Tibial artery (tissue), 4 donors: ENCODE measurements at regions not wholly inside any gene's neighbourhood (a gene's known extent, or its start where the extent isn't known, plus 50 kb on each side); places are given as distances from the start of the nearest gene placed in this dataset.

Experiments used
- DNase-seq, 2 donors: peaks; one replicate each; pipeline ENCODE4 v3.0.0-alpha.2; 2019
- H3K27ac ChIP-seq, 2 donors: fragments of 200-600 bp; sonication (generic) in 1 of 2; 1 replicate in 1 of 2; 2 replicates in 1 of 2; pipeline ENCODE4 v1.5.1; 2018 to 2019; ENCODE audit warnings: mild to moderate bottlenecking in 1 of 2
- H3K27me3 ChIP-seq, 2 donors: fragments of 200-600 bp; sonication (generic) in 1 of 2; one replicate each; pipeline versions ENCODE4 v1.5.1 to v1.6.0; 2016 to 2019
- H3K36me3 ChIP-seq, 3 donors: fragments of 200-600 bp; sonication (generic) in 2 of 3; one replicate each; pipeline ENCODE4 v1.5.1; 2016 to 2019; ENCODE audit warnings: mild to moderate bottlenecking in 2 of 3
- H3K4me1 ChIP-seq, 4 donors: fragments of 200-600 bp; sonication (generic) in 2 of 4; 1 replicate in 3 of 4; 2 replicates in 1 of 4; pipeline ENCODE4 v1.5.1; 2016 to 2019
- H3K4me3 ChIP-seq, 2 donors: fragments of 200-600 bp; sonication (generic) in 1 of 2; 1 replicate in 1 of 2; 2 replicates in 1 of 2; pipeline ENCODE4 v1.5.1; 2018 to 2019; ENCODE audit warnings: mild to moderate bottlenecking in 2 of 2
- H3K9me3 ChIP-seq, 3 donors: fragments of 200-600 bp; sonication (generic) in 1 of 3; one replicate each; pipeline ENCODE4 v1.5.1; 2016 to 2019
- intact Hi-C: fragments of 100-400 bp; cut with DNase I; formaldehyde crosslinking; loops from one replicate; pipeline ENCODE4 v1.15.0; 2023; ENCODE audit warnings: low total_unique reads
- TF ChIP-seq, protein P1 (sequence below), 2 experiments: fragments of 200-600 bp in 1 of 2; fragments of 450-650 bp in 1 of 2; IDR thresholded peaks; one replicate each; pipeline ENCODE4 v1.5.1; 2017 to 2019; ENCODE audit warnings: antibody characterized with exemption in 2 of 2, mild to moderate bottlenecking in 1 of 2, moderate library complexity in 1 of 2

DNA sequence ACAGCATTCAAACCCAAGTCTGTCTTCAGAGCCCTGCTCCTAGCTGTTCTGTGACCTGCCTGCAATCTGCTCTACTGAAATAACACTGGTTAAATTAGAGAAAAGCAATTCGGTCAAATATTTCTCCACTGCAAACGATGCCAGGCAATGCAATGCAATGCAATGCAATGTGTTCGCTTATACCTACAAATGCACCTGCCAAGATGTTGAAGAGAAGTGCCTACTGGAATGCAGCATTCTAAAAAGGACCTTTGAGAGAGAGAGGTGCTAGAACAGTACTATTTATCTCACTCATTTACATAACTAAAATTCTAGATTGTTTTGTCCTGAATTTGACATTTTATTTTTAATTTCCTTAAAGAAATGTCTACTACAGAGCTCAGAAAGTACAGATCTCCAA lies 157.3 kb upstream of the CDK1 start:
- no peak overlapping the region for H3K4me3 ChIP-seq
- TF ChIP-seq, protein P1, sequence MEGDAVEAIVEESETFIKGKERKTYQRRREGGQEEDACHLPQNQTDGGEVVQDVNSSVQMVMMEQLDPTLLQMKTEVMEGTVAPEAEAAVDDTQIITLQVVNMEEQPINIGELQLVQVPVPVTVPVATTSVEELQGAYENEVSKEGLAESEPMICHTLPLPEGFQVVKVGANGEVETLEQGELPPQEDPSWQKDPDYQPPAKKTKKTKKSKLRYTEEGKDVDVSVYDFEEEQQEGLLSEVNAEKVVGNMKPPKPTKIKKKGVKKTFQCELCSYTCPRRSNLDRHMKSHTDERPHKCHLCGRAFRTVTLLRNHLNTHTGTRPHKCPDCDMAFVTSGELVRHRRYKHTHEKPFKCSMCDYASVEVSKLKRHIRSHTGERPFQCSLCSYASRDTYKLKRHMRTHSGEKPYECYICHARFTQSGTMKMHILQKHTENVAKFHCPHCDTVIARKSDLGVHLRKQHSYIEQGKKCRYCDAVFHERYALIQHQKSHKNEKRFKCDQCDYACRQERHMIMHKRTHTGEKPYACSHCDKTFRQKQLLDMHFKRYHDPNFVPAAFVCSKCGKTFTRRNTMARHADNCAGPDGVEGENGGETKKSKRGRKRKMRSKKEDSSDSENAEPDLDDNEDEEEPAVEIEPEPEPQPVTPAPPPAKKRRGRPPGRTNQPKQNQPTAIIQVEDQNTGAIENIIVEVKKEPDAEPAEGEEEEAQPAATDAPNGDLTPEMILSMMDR (IDR thresholded peaks at IDR 0.05), result no peak
- no peaks in the 10 kb centered on the region for H3K27me3 ChIP-seq
- H3K9me3 ChIP-seq, result no peaks in the 10 kb centered on the region
- no peak overlapping the region for H3K27ac ChIP-seq
- intact Hi-C loops, result no loop called here
- no peaks in the 10 kb centered on the region for H3K4me1 ChIP-seq
- no peak for DNase-seq
- no peaks in the 10 kb centered on the region for H3K36me3 ChIP-seq

DNA sequence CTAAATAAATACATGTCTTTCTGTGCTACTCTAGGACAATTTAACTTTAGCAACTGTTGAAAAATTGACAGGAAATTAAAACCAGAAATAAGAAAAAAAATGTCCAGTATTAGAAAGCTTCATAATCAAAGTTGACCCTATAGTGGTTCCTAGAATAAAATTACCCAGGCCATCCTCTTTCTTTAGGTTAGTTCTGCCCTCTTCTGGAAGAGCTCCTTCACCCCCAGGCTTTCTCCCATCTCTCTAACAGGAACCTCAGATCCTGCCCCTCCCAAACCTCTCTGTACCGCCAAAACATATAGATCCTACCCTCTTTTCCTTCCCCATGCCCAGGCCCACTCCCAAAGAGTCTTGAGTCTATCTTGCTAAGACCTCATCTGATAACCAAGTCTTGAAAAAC lies 159.4 kb upstream of the CDK1 start:
- intact Hi-C loops, result no loop called here
- H3K4me3 ChIP-seq, result no peak overlapping the region
- H3K9me3 ChIP-seq, result no peaks in the 10 kb centered on the region
- no peak for DNase-seq
- TF ChIP-seq, protein P1 (IDR thresholded peaks at IDR 0.05), result no peak
- H3K36me3 ChIP-seq, result no peaks in the 10 kb centered on the region
- no peaks in the 10 kb centered on the region for H3K27me3 ChIP-seq
- H3K4me1 ChIP-seq, result no peaks in the 10 kb centered on the region
- H3K27ac ChIP-seq, result no peak overlapping the region

DNA sequence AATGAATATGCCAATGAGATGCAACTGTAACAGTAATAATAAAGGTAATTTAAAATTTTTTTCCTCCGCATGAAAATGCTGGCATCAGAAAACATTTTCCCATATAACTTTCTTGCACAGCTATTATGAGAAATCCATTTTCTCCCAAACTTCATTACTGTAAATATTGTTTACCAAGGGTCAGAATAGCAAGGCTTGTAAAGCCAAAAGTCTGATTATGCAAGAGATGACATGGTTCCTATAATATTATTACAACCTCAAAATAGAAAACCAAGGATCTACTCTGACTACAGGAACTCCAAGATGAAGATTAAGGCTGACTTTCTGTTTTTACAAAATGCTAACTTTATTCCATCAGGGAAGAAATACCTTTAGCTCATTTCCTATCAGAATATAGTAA lies 162.7 kb upstream of the CDK1 start:
- intact Hi-C loops, result no loop called here
- no peaks in the 10 kb centered on the region for H3K27me3 ChIP-seq
- H3K4me1 ChIP-seq, result no peaks in the 10 kb centered on the region
- H3K27ac ChIP-seq, result no peak overlapping the region
- TF ChIP-seq, protein P1 (IDR thresholded peaks at IDR 0.05), result no peak
- H3K4me3 ChIP-seq, result no peak overlapping the region
- no peak for DNase-seq
- no peaks in the 10 kb centered on the region for H3K9me3 ChIP-seq
- H3K36me3 ChIP-seq, result no peaks in the 10 kb centered on the region

DNA sequence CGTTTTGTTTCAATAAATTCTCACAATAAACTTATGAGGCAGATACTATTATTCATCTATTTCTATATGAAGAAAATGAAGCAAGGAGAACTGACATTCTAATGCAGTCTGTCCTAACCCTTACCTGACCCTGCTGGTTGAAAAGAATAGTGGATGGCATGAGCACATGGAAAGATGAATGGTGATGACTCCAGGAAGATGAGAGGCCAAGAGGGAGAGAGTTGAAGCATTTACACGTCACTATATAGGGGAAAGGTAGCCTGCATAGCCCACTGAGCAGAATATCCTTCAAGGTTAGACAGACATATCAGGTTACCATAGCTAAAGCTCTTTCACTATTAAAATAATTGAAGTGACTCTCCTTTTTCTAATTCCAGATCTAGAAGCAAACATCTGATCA lies 163.9 kb upstream of the CDK1 start:
- TF ChIP-seq, protein P1 (IDR thresholded peaks at IDR 0.05), result no peak
- no peaks in the 10 kb centered on the region for H3K27me3 ChIP-seq
- intact Hi-C loops, result no loop called here
- no peaks in the 10 kb centered on the region for H3K4me1 ChIP-seq
- H3K36me3 ChIP-seq, result no peaks in the 10 kb centered on the region
- no peak overlapping the region for H3K27ac ChIP-seq
- DNase-seq, result no peak
- no peaks in the 10 kb centered on the region for H3K9me3 ChIP-seq
- H3K4me3 ChIP-seq, result no peak overlapping the region

DNA sequence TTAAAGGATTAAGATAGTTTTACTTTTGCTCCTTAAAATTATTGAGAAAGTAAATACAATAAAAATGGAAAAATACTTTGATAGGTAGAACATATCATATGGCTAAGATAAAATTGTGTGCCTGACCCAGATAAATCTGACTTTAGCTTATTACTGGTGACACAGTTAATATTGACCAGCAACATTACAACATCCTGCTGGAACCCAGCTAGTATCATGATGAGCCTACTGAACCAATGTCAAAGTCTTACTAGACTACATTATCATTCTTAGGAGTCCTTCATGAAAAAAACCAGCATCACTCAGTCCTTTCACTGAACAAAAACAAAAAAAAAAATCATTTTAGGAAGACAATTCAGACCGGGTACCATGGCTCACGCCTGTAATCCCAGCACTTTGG lies 164.8 kb upstream of the CDK1 start:
- TF ChIP-seq, protein P1 (IDR thresholded peaks at IDR 0.05), result no peak
- Histone ChIP-seq H3K4me1 (no peaks in the 10 kb centered on the region), H3K27me3 (no peaks in the 10 kb centered on the region), H3K27ac (no peak overlapping the region), H3K4me3 (no peak overlapping the region), H3K36me3 (no peaks in the 10 kb centered on the region), H3K9me3 (no peaks in the 10 kb centered on the region)
- intact Hi-C loops, result no loop called here
- no peak for DNase-seq

DNA sequence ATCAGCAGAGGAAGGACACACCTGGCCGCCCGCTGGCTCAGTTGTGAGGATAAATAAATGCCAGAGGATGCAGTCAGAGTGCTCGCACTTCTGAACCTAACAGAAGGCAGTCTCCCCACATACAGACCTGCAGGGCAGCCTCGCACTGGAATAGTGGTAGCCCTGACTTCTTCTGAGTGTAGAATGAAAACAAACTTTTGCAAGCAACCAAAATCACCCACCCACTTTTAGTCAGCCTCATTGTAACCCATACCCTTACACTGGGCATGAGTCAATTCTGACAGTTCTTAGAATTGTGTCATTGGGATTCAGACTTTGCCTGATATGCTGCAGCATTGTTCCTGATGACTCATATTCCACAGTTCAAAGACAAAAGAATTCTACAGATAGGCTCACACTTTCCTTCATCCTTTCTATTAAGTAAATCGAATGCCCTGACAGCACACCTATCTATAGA lies 167.0 kb upstream of the CDK1 start:
- no peak overlapping the region for H3K27ac ChIP-seq
- H3K36me3 ChIP-seq, result no peaks in the 10 kb centered on the region
- no peaks in the 10 kb centered on the region for H3K9me3 ChIP-seq
- intact Hi-C loops, result no loop called here
- no peak for DNase-seq
- TF ChIP-seq, protein P1 (IDR thresholded peaks at IDR 0.05), result no peak
- H3K27me3 ChIP-seq, result no peaks in the 10 kb centered on the region
- no peak overlapping the region for H3K4me3 ChIP-seq
- no peaks in the 10 kb centered on the region for H3K4me1 ChIP-seq
